ENCODE measurements at regions not wholly inside any gene's neighbourhood (a gene's known extent, or its start where the extent isn't known, plus 50 kb on each side); places are given as distances from the start of the nearest gene placed in this dataset.
"Not testable (repeated sequence)": the region's sequence is repeated elsewhere in the genome, so short reads cannot be mapped to it uniquely, and the experiment has no call there.

DNA sequence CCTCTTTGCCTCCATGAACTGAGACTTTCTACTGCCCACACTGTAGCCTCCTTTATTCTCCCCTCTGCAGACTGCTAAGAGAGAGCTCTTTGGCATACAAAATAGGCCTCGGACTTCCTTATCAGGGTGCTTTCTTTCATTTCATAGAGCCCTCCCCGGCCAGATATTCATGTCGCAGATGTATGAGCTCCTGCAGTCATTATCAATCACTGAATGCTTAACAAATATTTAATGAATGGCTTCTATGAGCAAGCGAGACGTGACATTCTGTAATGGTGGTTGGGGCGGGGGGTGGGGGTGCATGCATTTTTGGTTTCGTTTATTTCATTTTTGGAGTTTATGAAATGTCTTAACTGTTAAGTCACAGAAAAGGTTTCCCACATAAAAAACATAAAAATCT, 344.8 kb upstream of the KAZN start:
- no peak for DNase-seq (ENCODE audit: low spot score in 2 of 2)
- Histone ChIP-seq H3K9me3 (no peaks in the 10 kb centered on the region; the same call in 1 of the 2 replicates), H3K4me1 (no peaks in the 10 kb centered on the region), H3K36me3 (replicated peaks) (no peaks in the 10 kb centered on the region), H3K4me3 (no peak overlapping the region), H3K27me3 (ENCODE audit: low read depth) (no peaks in the 10 kb centered on the region)
- in situ Hi-C loops (cut with MboI; ENCODE audit: low sequenced_read_pairs), result no loop called here

DNA sequence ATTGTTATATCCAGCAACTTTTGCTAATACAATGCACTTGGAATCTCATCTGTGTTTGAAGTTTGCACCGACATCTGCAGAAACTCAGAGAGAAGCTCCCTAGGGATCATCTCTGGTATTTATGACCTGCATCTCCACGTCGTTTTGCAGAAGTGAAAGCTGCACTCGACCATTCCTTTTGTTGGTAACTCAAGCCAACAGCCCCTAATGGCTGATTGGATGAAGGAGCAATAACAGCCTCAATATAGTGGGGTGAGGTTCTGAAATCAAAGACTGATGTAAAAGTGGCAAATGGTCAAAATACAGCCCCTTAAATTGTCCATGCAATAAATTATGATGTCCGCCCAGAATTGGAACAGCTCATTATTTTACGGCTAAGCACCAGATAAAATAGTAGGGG, 344.2 kb upstream of the KAZN start:
- Histone ChIP-seq H3K9me3 (no peaks in the 10 kb centered on the region), H3K27me3 (ENCODE audit: low read depth) (no peaks in the 10 kb centered on the region), H3K36me3 (replicated peaks) (no peaks in the 10 kb centered on the region), H3K4me1 (no peaks in the 10 kb centered on the region), H3K4me3 (no peak overlapping the region)
- in situ Hi-C loops (cut with MboI; ENCODE audit: low sequenced_read_pairs), result no loop called here
- no peak for DNase-seq (ENCODE audit: low spot score in 2 of 2)

DNA sequence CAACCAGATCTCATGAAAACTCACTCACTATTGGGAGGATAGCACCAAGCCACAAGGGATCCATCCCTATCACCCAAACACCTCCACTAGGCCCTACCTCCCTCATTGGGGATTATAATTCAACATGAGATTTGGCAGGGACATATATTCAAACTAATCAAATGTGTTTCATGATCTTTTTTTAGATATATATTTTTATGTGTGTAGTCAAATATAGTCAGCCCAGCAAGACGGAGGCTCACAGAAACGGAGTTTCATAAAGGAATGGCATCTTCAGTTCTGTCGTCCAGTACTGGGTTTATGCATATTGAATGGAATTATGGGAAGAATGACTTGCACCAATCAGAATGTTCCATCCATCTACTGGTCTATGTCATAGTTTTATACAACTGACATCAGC, 343.3 kb upstream of the KAZN start:
- in situ Hi-C loops (cut with MboI; ENCODE audit: low sequenced_read_pairs), result no loop called here
- no peak for DNase-seq (ENCODE audit: low spot score in 2 of 2)
- Histone ChIP-seq H3K9me3 (no peaks in the 10 kb centered on the region), H3K4me3 (no peak overlapping the region), H3K27me3 (ENCODE audit: low read depth) (no peaks in the 10 kb centered on the region), H3K4me1 (no peaks in the 10 kb centered on the region), H3K36me3 (replicated peaks) (no peaks in the 10 kb centered on the region)

DNA sequence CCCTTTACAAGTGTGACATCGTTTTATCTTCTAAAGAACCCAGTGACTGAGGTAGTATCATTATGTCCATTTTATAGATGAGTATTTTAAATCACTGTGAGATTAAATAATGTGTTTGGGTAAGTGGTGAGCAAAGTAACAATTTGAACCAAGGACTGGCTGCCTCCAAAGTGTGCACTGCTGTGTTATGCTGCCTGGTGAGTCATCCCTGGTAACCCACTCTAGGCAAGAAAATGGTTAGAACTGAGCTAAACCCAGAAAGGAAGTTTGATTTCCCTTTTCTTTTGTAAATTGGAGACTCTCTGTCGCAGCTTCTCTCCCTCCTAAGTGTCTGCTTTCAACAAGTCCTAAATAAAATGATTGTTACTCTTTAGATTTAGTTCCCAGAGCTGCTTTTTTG, 342.8 kb upstream of the KAZN start:
- no peak for DNase-seq (ENCODE audit: low spot score in 2 of 2)
- H3K27me3 ChIP-seq (ENCODE audit: low read depth), result no peaks in the 10 kb centered on the region
- H3K36me3 ChIP-seq (replicated peaks), result no peaks in the 10 kb centered on the region
- in situ Hi-C loops (cut with MboI; ENCODE audit: low sequenced_read_pairs), result no loop called here
- H3K4me1 ChIP-seq, result no peaks in the 10 kb centered on the region
- H3K4me3 ChIP-seq, result no peak overlapping the region
- H3K9me3 ChIP-seq, result no peaks in the 10 kb centered on the region

DNA sequence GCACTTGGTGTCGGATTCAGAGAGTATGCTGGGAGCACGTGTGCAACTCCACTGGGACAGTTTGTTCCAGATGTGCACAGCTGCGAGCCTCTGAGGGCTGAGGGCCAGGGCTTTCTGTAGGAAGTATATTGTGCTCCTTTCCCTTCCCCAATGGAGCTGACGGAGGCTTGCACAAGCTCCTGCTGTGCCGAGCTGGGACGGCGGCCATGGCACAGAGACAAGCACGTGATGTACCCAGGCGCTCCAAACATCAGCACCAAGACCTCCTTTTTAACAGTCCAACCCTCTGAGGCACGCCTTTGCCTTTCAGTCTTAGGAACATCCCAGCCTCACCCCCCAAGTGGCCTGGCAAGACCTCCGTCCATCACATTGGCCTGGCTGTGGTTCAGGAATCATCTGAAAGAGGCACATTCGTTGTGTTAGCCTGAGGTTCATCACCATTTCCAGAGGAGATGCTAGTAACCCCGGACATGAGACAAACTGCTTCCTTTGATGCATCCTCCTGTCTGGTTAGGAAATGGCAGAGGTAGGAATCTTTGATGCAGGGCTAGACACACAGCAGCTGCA, 339.2 kb upstream of the KAZN start:
- DNase-seq (ENCODE audit: low spot score in 2 of 2), result no peak
- no peak overlapping the region for H3K4me3 ChIP-seq
- H3K36me3 ChIP-seq (replicated peaks), result no peaks in the 10 kb centered on the region
- no peaks in the 10 kb centered on the region for H3K9me3 ChIP-seq
- in situ Hi-C loops (cut with MboI; ENCODE audit: low sequenced_read_pairs), result no loop called here
- H3K4me1 ChIP-seq, result no peaks in the 10 kb centered on the region
- H3K27me3 ChIP-seq (ENCODE audit: low read depth), result no peaks in the 10 kb centered on the region

DNA sequence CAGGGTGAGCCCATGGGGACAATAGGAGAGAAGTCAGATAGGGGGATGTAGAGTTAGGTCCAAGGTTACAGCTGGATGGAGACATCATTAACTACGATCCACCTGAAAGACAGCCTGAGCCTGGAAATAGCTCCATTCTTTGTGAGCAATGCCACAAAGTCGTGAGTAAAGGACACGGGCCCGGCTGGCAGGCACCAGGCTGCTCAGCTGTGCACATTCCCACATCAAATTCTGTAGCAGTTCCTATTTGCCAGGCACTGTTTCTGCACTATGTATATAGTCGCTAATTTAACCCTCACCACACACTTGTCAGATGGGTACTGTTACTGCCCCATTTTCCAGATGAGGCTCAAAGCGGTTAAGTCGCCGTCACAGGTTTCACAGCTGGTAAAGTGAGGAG, 338.0 kb upstream of the KAZN start:
- H3K9me3 ChIP-seq, result no peaks in the 10 kb centered on the region
- H3K36me3 ChIP-seq (replicated peaks), result no peaks in the 10 kb centered on the region
- no peak overlapping the region for H3K4me3 ChIP-seq
- in situ Hi-C loops (cut with MboI; ENCODE audit: low sequenced_read_pairs), result no loop called here
- no peaks in the 10 kb centered on the region for H3K27me3 ChIP-seq (ENCODE audit: low read depth)
- H3K4me1 ChIP-seq, result no peaks in the 10 kb centered on the region
- DNase-seq (ENCODE audit: low spot score in 2 of 2), result no peak

DNA sequence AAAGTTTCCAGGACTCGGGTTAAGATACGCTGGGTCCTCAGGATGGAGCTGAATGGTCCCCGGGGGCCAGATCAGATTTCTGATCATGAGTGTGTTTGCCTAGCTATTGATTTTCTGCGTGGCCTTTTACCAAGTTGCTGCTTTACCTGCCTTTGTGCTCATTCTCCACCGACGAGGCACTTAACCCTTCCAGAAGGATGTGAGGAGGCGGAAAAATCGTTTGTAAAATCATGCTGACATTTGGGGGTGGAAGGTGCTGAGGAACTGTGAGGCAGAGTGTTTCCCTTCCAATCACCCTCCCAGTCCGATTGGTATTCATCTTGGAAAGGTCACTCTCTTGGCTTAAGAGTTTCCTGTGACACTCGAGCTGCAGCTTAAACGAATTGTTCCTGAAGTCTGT, 337.1 kb upstream of the KAZN start:
- H3K27me3 ChIP-seq (ENCODE audit: low read depth), result peaks cover 4% of the 10 kb centered on the region; the same call in 1 of the 2 replicates
- in situ Hi-C loops (cut with MboI; ENCODE audit: low sequenced_read_pairs), result no loop called here
- no peaks in the 10 kb centered on the region for H3K4me1 ChIP-seq
- no peak overlapping the region for H3K4me3 ChIP-seq
- no peaks in the 10 kb centered on the region for H3K36me3 ChIP-seq (replicated peaks)
- DNase-seq (ENCODE audit: low spot score in 2 of 2), result no peak
- no peaks in the 10 kb centered on the region for H3K9me3 ChIP-seq

DNA sequence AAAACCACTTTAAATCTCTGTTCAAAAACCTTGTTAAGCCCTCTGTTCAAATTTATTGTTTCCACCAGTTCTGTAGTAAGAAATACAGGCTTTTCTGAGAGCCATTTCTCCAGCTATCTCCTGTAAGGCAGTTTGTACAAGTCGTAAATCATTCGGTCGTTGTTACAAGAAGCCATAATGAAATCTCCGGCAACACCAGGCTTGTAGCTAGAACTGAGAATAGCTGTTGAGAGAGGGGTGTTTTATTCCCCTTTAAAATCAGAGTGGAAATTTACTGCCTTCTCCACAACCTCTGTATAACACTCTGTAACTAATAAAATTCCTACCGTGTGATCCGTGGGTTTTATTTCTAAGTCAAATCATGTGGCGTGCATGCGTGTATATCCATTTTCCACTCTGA, 335.8 kb upstream of the KAZN start:
- no peak overlapping the region for H3K4me3 ChIP-seq
- no peaks in the 10 kb centered on the region for H3K4me1 ChIP-seq
- in situ Hi-C loops (cut with MboI; ENCODE audit: low sequenced_read_pairs), result no loop called here
- DNase-seq (ENCODE audit: low spot score in 2 of 2), result no peak
- no peaks in the 10 kb centered on the region for H3K36me3 ChIP-seq (replicated peaks)
- peaks cover 4% of the 10 kb centered on the region; the same call in 1 of the 2 replicates for H3K27me3 ChIP-seq (ENCODE audit: low read depth)
- H3K9me3 ChIP-seq, result no peaks in the 10 kb centered on the region

DNA sequence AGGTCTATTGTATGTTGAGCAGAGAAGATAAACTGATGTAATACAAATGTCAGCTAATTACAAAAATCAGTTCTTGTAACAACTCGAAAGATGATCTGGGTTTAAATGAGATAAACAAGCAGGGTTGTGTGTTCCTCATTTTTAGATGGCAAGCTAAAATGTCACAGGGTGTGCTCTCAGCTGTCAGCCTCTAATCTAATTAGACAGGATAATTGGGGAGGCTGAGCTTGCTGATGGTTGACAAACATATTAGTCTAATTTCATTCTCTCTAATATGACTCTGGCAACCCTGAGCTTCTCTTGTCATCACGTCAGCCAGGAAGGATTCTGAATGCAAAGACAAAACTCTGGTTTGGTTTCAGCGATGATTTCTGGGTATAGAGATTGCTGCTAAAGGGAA, 335.3 kb upstream of the KAZN start:
- Histone ChIP-seq H3K9me3 (no peaks in the 10 kb centered on the region), H3K4me3 (no peak overlapping the region), H3K27me3 (ENCODE audit: low read depth) (peaks cover 4% of the 10 kb centered on the region; the same call in 1 of the 2 replicates), H3K36me3 (replicated peaks) (no peaks in the 10 kb centered on the region), H3K4me1 (no peaks in the 10 kb centered on the region)
- in situ Hi-C loops (cut with MboI; ENCODE audit: low sequenced_read_pairs), result no loop called here
- DNase-seq (ENCODE audit: low spot score in 2 of 2), result no peak

DNA sequence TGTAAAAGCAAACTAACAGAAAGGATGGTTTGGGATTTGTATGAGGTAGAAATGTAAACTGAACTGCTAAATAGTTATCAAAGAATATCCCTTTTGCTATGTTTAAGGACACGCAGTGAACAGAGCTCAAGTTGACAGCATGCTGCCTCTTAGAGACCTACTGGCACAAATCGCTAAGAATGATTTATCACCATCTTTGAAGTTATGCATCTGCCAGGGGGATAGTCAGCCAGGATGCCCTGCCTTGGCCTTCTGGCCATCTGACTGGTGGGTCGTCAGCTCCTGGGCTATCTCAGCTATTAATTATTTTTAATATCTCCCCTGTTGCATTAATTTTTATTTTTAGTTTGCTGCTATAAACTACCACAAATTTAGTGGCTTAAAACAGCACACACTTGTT, 334.8 kb upstream of the KAZN start:
- Histone ChIP-seq H3K4me3 (no peak overlapping the region), H3K36me3 (replicated peaks) (no peaks in the 10 kb centered on the region), H3K9me3 (no peaks in the 10 kb centered on the region), H3K4me1 (no peaks in the 10 kb centered on the region), H3K27me3 (ENCODE audit: low read depth) (peaks cover 6% of the 10 kb centered on the region; the same call in 1 of the 2 replicates)
- DNase-seq (ENCODE audit: low spot score in 2 of 2), result no peak
- in situ Hi-C loops (cut with MboI; ENCODE audit: low sequenced_read_pairs), result no loop called here

DNA sequence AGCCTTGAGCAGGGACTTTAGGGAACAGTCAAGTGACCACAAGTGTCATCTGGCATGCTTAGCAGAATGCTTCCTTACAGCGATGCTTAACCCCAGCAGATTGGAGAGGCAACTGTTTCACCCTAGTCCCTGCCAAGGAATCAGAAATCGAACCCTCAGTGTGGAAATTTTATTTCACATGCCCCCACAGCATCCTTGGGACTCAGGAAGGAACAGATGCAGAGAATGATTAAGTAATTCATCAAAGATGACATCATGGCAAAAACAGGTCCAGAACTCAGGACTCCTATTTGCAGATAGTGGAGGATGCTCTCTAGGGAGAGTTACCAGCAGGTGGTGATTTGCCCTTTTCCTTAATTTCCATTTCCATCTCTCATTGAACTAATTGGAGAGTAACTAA, 333.0 kb upstream of the KAZN start:
- Histone ChIP-seq H3K4me3 (no peak overlapping the region), H3K4me1 (no peaks in the 10 kb centered on the region), H3K27me3 (ENCODE audit: low read depth) (peaks cover 9% of the 10 kb centered on the region; the same call in 1 of the 2 replicates), H3K36me3 (replicated peaks) (no peaks in the 10 kb centered on the region), H3K9me3 (no peaks in the 10 kb centered on the region)
- in situ Hi-C loops (cut with MboI; ENCODE audit: low sequenced_read_pairs), result no loop called here
- no peak for DNase-seq (ENCODE audit: low spot score in 2 of 2)

DNA sequence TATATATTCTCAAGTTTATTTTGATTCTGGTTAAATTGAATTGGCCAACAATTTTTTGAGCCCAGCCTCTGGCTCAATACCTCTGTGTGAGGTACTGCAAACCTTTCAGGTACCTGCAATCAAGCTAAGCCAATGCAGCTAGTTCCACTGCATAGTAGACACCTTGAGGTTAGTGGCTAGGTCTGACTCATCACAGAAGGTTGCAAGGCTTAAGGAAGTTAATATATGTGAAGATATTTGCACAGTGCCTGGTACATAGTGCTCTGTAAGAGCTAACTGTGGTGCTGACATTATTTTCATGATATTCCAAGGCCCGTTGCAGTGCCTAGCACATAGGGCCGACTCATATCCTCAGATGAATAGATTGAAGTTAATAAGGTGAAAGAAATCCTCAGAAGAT, 330.5 kb upstream of the KAZN start:
- Histone ChIP-seq H3K36me3 (replicated peaks) (no peaks in the 10 kb centered on the region), H3K4me3 (no peak overlapping the region), H3K27me3 (ENCODE audit: low read depth) (peaks cover 9% of the 10 kb centered on the region; the same call in 1 of the 2 replicates), H3K9me3 (no peaks in the 10 kb centered on the region), H3K4me1 (no peaks in the 10 kb centered on the region)
- in situ Hi-C loops (cut with MboI; ENCODE audit: low sequenced_read_pairs), result no loop called here
- no peak for DNase-seq (ENCODE audit: low spot score in 2 of 2)

DNA sequence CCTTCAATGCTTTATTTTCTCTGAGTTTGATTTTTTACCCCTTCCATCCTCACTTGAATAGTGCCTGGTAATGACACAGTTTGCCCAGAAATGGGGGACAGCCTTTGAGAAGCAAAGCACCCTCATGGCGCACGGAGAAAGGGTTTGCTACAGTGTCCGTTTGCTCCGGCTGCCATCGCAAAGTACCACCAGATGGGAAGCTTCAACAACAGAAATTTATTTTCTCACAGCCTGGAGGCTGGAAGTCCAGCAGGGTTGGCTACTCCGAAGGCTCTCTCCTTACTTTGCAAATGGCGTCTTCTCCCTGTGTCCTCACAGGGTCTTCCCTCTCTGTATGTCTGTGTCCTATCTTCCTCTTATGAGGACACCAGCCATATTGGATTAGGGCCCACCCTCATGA, 327.7 kb upstream of the KAZN start:
- in situ Hi-C loops (cut with MboI; ENCODE audit: low sequenced_read_pairs), result no loop called here
- no peaks in the 10 kb centered on the region for H3K36me3 ChIP-seq (replicated peaks)
- no peaks in the 10 kb centered on the region for H3K4me1 ChIP-seq
- no peaks in the 10 kb centered on the region for H3K9me3 ChIP-seq
- no peak for DNase-seq (ENCODE audit: low spot score in 2 of 2)
- H3K4me3 ChIP-seq, result no peak overlapping the region
- peaks cover 9% of the 10 kb centered on the region; the same call in 1 of the 2 replicates for H3K27me3 ChIP-seq (ENCODE audit: low read depth)

DNA sequence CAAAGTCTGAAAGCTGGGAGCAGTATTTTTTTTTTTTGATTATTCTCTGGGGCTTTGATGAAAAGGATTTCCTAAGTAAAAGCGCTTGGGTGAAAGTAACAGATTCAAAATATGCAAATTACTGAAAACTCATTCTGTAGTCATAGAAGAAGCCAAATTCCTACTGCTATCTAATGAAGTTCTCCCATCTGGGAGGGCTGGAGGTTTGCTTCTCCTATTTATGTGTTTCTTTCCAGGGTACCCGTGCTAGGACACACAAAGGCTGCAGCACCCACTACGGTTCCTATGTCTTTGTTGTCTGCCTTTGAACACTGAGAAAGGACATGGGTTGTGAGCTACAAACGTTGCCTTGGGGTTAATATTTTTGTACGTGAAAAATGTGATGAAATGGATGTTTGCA, 324.7 kb upstream of the KAZN start:
- no peak for DNase-seq (ENCODE audit: low spot score in 2 of 2)
- Histone ChIP-seq H3K27me3 (ENCODE audit: low read depth) (peaks cover 2% of the 10 kb centered on the region; the same call in 1 of the 2 replicates), H3K36me3 (replicated peaks) (no peaks in the 10 kb centered on the region), H3K9me3 (no peaks in the 10 kb centered on the region), H3K4me3 (no peak overlapping the region), H3K4me1 (no peaks in the 10 kb centered on the region)
- in situ Hi-C loops (cut with MboI; ENCODE audit: low sequenced_read_pairs), result no loop called here

DNA sequence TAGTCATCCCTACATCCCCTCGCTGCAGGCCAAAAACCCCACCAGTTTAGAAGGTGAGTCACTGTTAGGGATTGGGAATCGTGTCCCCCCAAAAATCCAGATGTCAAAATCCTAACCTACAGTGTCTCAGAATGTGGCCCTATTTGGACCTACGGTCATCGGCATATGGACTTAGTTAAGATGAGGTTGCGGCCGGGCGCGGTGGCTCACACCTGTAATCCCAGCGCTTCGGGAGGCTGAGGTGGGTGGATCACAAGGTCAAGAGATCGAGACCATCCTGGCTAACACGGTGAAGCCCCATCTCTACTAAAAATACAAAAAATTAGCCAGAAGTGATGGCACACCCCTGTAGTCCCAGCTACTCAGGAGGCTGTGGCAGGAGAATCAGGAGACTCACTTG, 318.6 kb upstream of the KAZN start:
- in situ Hi-C loops (cut with MboI; ENCODE audit: low sequenced_read_pairs); H3K36me3 ChIP-seq (replicated peaks); DNase-seq (ENCODE audit: low spot score in 2 of 2); H3K27me3 ChIP-seq (ENCODE audit: low read depth); H3K4me1 ChIP-seq; H3K4me3 ChIP-seq; H3K9me3 ChIP-seq: not testable (repeated sequence)

Measured in HAP-1 (cell line).